CD14-positive monocyte (primary cell): ENCODE measurements at regions not wholly inside any gene's neighbourhood (a gene's known extent, or its start where the extent isn't known, plus 50 kb on each side); places are given as distances from the start of the nearest gene placed in this dataset.

Experiments
- DNase-seq, 3 donors: peaks; one replicate each; pipeline ENCODE4 v3.0.0-alpha.2; 2011 to 2022
- H2AFZ ChIP-seq: 2 replicates; pipeline ENCODE4 v1.6.0; 2012; ENCODE audit warnings: mild to moderate bottlenecking, low read depth, low read length, inconsistent platforms; ENCODE audit not compliant: insufficient read depth, poor library complexity, severe bottlenecking
- H3K27ac ChIP-seq, 2 donors: 1 replicate in 1 of 2; 2 replicates in 1 of 2; pipeline ENCODE4 v1.5.1; 2012 to 2013; ENCODE audit warnings: low read length in 2 of 2, control low read depth in 1 of 2, inconsistent platforms in 1 of 2, low read depth in 1 of 2, mild to moderate bottlenecking in 1 of 2
- H3K27me3 ChIP-seq, 2 donors: one replicate each; pipeline versions ENCODE4 v1.6.0 to v1.6.1; 2011 to 2013; ENCODE audit warnings: low read length in 2 of 2; ENCODE audit not compliant: control insufficient read depth in 2 of 2, insufficient read depth in 2 of 2
- H3K36me3 ChIP-seq, 2 donors: replicated peaks in 1 of 2; 1 replicate in 1 of 2; 2 replicates in 1 of 2; pipeline versions ENCODE4 v1.5.1 to v1.6.1; 2012 to 2013; ENCODE audit warnings: low read length in 2 of 2, control low read depth in 1 of 2, inconsistent platforms in 1 of 2, mild to moderate bottlenecking in 1 of 2; ENCODE audit not compliant: insufficient read depth in 2 of 2, control insufficient read depth in 1 of 2
- H3K4me1 ChIP-seq, 2 donors: 1 replicate in 1 of 2; 2 replicates in 1 of 2; pipeline versions ENCODE4 v1.5.1 to v1.6.1; 2012 to 2013; ENCODE audit warnings: low read length in 2 of 2, control low read depth in 1 of 2, inconsistent platforms in 1 of 2, mild to moderate bottlenecking in 1 of 2, moderate library complexity in 1 of 2; ENCODE audit not compliant: insufficient read depth in 2 of 2, control insufficient read depth in 1 of 2
- H3K4me2 ChIP-seq: replicated peaks from 2 replicates; pipeline ENCODE3; 2012; ENCODE audit warnings: low read length, moderate library complexity, mild to moderate bottlenecking; ENCODE audit not compliant: poor library complexity, severe bottlenecking; ENCODE audit errors: extremely low read depth
- H3K4me3 ChIP-seq, 3 experiments: fragments of 200-600 bp in 1 of 3; sonication (generic) in 1 of 3; replicated peaks in 1 of 3; 1 replicate in 2 of 3; 2 replicates in 1 of 3; pipeline ENCODE4 v1.5.1; 2011 to 2013; ENCODE audit warnings: low read length in 3 of 3, mild to moderate bottlenecking in 3 of 3, control low read depth in 2 of 3, low read depth in 2 of 3, inconsistent platforms in 1 of 3, moderate library complexity in 1 of 3
- H3K79me2 ChIP-seq: 2 replicates; pipeline ENCODE4 v1.6.0; 2012; ENCODE audit warnings: mild to moderate bottlenecking, control low read depth, inconsistent platforms, low read length, moderate library complexity; ENCODE audit not compliant: insufficient read depth
- H3K9ac ChIP-seq: 2 replicates; pipeline ENCODE4 v1.6.0; 2017; ENCODE audit warnings: low read length, mild to moderate bottlenecking; ENCODE audit not compliant: insufficient read depth, poor library complexity, severe bottlenecking
- H3K9me3 ChIP-seq, 2 donors: replicated peaks in 1 of 2; 1 replicate in 1 of 2; 2 replicates in 1 of 2; pipeline versions ENCODE4 v1.5.1 to v1.6.1; 2012 to 2013; ENCODE audit warnings: low read length in 2 of 2, control low read depth in 1 of 2; ENCODE audit not compliant: control insufficient read depth in 1 of 2, insufficient read depth in 1 of 2
- H4K20me1 ChIP-seq: 2 replicates; pipeline ENCODE4 v1.6.0; 2012; ENCODE audit warnings: mild to moderate bottlenecking, low read length, control low read depth, moderate library complexity; ENCODE audit not compliant: insufficient read depth
- H3K27ac Mint-ChIP-seq, 7 donors: one replicate each; pipeline ENCODE4 v1.8.0; 2020; ENCODE audit warnings: mild to moderate bottlenecking in 7 of 7, mixed read lengths in 7 of 7, moderate library complexity in 6 of 7, inconsistent platforms in 2 of 7
- H3K27me3 Mint-ChIP-seq, 3 donors: one replicate each; pipeline ENCODE4 v1.8.0; 2021 to 2022; ENCODE audit warnings: low read depth in 3 of 3, mild to moderate bottlenecking in 3 of 3, mixed read lengths in 3 of 3, moderate library complexity in 3 of 3, inconsistent platforms in 1 of 3
- H3K36me3 Mint-ChIP-seq, 2 donors: one replicate each; pipeline ENCODE4 v1.8.0; 2020; ENCODE audit warnings: mixed read lengths in 2 of 2, inconsistent platforms in 1 of 2, mild to moderate bottlenecking in 1 of 2
- H3K4me1 Mint-ChIP-seq: one replicate; pipeline ENCODE4 v1.8.0; 2020; ENCODE audit warnings: mild to moderate bottlenecking, mixed read lengths
- H3K4me3 Mint-ChIP-seq, 2 donors: one replicate each; pipeline ENCODE4 v1.8.0; 2020; ENCODE audit warnings: mild to moderate bottlenecking in 2 of 2, mixed read lengths in 2 of 2, moderate library complexity in 1 of 2
- H3K9me3 Mint-ChIP-seq, 7 donors: one replicate each; pipeline ENCODE4 v1.8.0; 2020 to 2022; ENCODE audit warnings: mixed read lengths in 7 of 7, mild to moderate bottlenecking in 6 of 7, moderate library complexity in 6 of 7, inconsistent platforms in 2 of 7
- WGBS: methylation state at CpG from one replicate; pipeline ENCODE4 v1.1.5; 2013; ENCODE audit warnings: missing lambda C conversion rate; ENCODE audit not compliant: insufficient coverage; 5-methylcytosine and 5-hydroxymethylcytosine counted together
- intact Hi-C, 2 donors: fragments of 100-400 bp; cut with micrococcal nuclease; formaldehyde crosslinking; loops; one replicate each; pipeline versions ENCODE4 v1.15.0 to v1.15.1; 2023
- TF ChIP-seq, protein P1 (sequence below): fragments of 200-600 bp; IDR thresholded peaks from one replicate; pipeline ENCODE4 v1.8.0; 2022; ENCODE audit warnings: antibody characterized with exemption, mild to moderate bottlenecking

GRCh38 chr22:48307931-48308330 lies 1519.7 kb downstream of the BRD1 start:
- Mint-ChIP-seq H3K4me1 (no peaks in the 10 kb centered on the region), H3K9me3 (peaks cover 2 to 13% (median 8%) of the 10 kb centered on the region in 7 donors), H3K27me3 (peaks cover 0 to 4% (median 1%) of the 10 kb centered on the region in 3 donors), H3K4me3 (no peak overlapping the region), H3K36me3 (no peaks in the 10 kb centered on the region), H3K27ac (no peak overlapping the region)
- H3K36me3 ChIP-seq: no peaks in the 10 kb centered on the region
- no peaks in the 10 kb centered on the region for H3K79me2 ChIP-seq
- no peaks in the 10 kb centered on the region for H3K27me3 ChIP-seq
- H3K4me1 ChIP-seq: no peaks in the 10 kb centered on the region
- DNase-seq: no peak
- H2AFZ ChIP-seq: no peak overlapping the region
- H3K4me3 ChIP-seq: no peak overlapping the region
- TF ChIP-seq, protein P1, sequence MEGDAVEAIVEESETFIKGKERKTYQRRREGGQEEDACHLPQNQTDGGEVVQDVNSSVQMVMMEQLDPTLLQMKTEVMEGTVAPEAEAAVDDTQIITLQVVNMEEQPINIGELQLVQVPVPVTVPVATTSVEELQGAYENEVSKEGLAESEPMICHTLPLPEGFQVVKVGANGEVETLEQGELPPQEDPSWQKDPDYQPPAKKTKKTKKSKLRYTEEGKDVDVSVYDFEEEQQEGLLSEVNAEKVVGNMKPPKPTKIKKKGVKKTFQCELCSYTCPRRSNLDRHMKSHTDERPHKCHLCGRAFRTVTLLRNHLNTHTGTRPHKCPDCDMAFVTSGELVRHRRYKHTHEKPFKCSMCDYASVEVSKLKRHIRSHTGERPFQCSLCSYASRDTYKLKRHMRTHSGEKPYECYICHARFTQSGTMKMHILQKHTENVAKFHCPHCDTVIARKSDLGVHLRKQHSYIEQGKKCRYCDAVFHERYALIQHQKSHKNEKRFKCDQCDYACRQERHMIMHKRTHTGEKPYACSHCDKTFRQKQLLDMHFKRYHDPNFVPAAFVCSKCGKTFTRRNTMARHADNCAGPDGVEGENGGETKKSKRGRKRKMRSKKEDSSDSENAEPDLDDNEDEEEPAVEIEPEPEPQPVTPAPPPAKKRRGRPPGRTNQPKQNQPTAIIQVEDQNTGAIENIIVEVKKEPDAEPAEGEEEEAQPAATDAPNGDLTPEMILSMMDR: no peak
- WGBS: 81% methylated on average over 7 of the region's 7 CpGs
- no peaks in the 10 kb centered on the region for H4K20me1 ChIP-seq
- no peak overlapping the region for H3K27ac ChIP-seq
- peaks cover 0 to 10% of the 10 kb centered on the region in 2 donors for H3K9me3 ChIP-seq
- intact Hi-C loops: no loop called here
- H3K4me2 ChIP-seq: no peak overlapping the region
- no peak overlapping the region for H3K9ac ChIP-seq

GRCh38 chr22:48306785-48307510 lies 1520.7 kb downstream of the BRD1 start:
- Histone ChIP-seq H3K4me2 (no peak overlapping the region), H3K4me3 (no peak overlapping the region), H3K27ac (no peak overlapping the region), H4K20me1 (no peaks in the 10 kb centered on the region), H3K79me2 (no peaks in the 10 kb centered on the region), H2AFZ (no peak overlapping the region), H3K9me3 (peaks cover 0 to 7% of the 10 kb centered on the region in 2 donors), H3K36me3 (no peaks in the 10 kb centered on the region), H3K27me3 (no peaks in the 10 kb centered on the region), H3K9ac (no peak overlapping the region), H3K4me1 (no peaks in the 10 kb centered on the region)
- Mint-ChIP-seq H3K36me3 (no peaks in the 10 kb centered on the region), H3K27ac (peak overlapping the region in 1 of 7 donors; percentile 71), H3K4me3 (no peak overlapping the region), H3K9me3 (peaks cover 0 to 8% (median 2%) of the 10 kb centered on the region in 7 donors), H3K4me1 (no peaks in the 10 kb centered on the region), H3K27me3 (peaks cover 0 to 4% (median 1%) of the 10 kb centered on the region in 3 donors)
- TF ChIP-seq, protein P1: no peak
- 92% methylated on average over 19 of the region's 19 CpGs for WGBS
- intact Hi-C loops: no loop called here
- no peak for DNase-seq
